H9 (cell line): ENCODE measurements at regions not wholly inside any gene's neighbourhood (a gene's known extent, or its start where the extent isn't known, plus 50 kb on each side); places are given as distances from the start of the nearest gene placed in this dataset.

Experiments used
- DNase-seq: peaks from one replicate; pipeline ENCODE4 v3.0.0-alpha.2; 2017
- H2AFZ ChIP-seq: one replicate; pipeline ENCODE4 v1.6.1; 2013; ENCODE audit warnings: mild to moderate bottlenecking, low read length, control low read depth, moderate library complexity
- H2AK5ac ChIP-seq: 2 replicates; pipeline ENCODE4 v1.6.1; 2013; ENCODE audit warnings: low read length, control low read depth, mixed read lengths; ENCODE audit not compliant: insufficient read length
- H2BK120ac ChIP-seq: one replicate; pipeline ENCODE4 v1.6.1; 2013; ENCODE audit warnings: low read depth, mild to moderate bottlenecking, low read length, control low read depth, inconsistent platforms; ENCODE audit not compliant: poor library complexity, severe bottlenecking
- H2BK12ac ChIP-seq: 2 replicates; pipeline ENCODE4 v1.6.1; 2013; ENCODE audit warnings: low read length, control low read depth, mixed read lengths, low read depth; ENCODE audit not compliant: insufficient read length
- H2BK15ac ChIP-seq: 2 replicates; pipeline ENCODE4 v1.6.1; 2013; ENCODE audit warnings: low read depth, low read length, control low read depth
- H2BK20ac ChIP-seq: one replicate; pipeline ENCODE4 v1.6.1; 2013; ENCODE audit warnings: low read depth, mild to moderate bottlenecking, low read length, control low read depth, inconsistent platforms; ENCODE audit not compliant: poor library complexity, severe bottlenecking
- H2BK5ac ChIP-seq: 2 replicates; pipeline ENCODE4 v1.6.1; 2013; ENCODE audit warnings: low read length, control low read depth, mixed read lengths; ENCODE audit not compliant: insufficient read length
- H3K14ac ChIP-seq: 2 replicates; pipeline ENCODE4 v1.6.1; 2013; ENCODE audit warnings: low read length, control low read depth; ENCODE audit not compliant: insufficient read depth
- H3K18ac ChIP-seq: 2 replicates; pipeline ENCODE4 v1.6.1; 2013; ENCODE audit warnings: low read depth, mild to moderate bottlenecking, mixed read lengths, low read length, control low read depth; ENCODE audit not compliant: insufficient read length
- H3K23ac ChIP-seq: 2 replicates; pipeline ENCODE4 v1.6.1; 2013; ENCODE audit warnings: low read length, control low read depth, mixed read lengths, low read depth; ENCODE audit not compliant: insufficient read length
- H3K23me2 ChIP-seq: 2 replicates; pipeline ENCODE4 v1.6.1; 2013; ENCODE audit warnings: low read depth, mild to moderate bottlenecking, mixed read lengths, low read length, control low read depth; ENCODE audit not compliant: insufficient read length, poor library complexity, severe bottlenecking
- H3K27ac ChIP-seq: 2 replicates; pipeline ENCODE4 v1.5.1; 2013; ENCODE audit warnings: low read length, control low read depth, mixed read lengths, low read depth; ENCODE audit not compliant: insufficient read length
- H3K27me3 ChIP-seq: 2 replicates; pipeline ENCODE4 v1.6.1; 2013; ENCODE audit warnings: low read length, control low read depth, inconsistent platforms; ENCODE audit not compliant: insufficient read depth
- H3K4ac ChIP-seq: 2 replicates; pipeline ENCODE4 v1.6.1; 2013; ENCODE audit warnings: low read depth, mild to moderate bottlenecking, control low read depth, inconsistent platforms, low read length, moderate library complexity
- H3K4me1 ChIP-seq: 2 replicates; pipeline ENCODE4 v1.6.1; 2013; ENCODE audit warnings: low read length, control low read depth, inconsistent platforms; ENCODE audit not compliant: insufficient read depth
- H3K4me2 ChIP-seq: 2 replicates; pipeline ENCODE4 v1.6.1; 2013; ENCODE audit warnings: low read length, control low read depth, mixed read lengths; ENCODE audit not compliant: insufficient read length, insufficient read depth
- H3K56ac ChIP-seq: 2 replicates; pipeline ENCODE4 v1.6.1; 2013; ENCODE audit warnings: low read depth, mild to moderate bottlenecking, mixed read lengths, low read length, control low read depth; ENCODE audit not compliant: insufficient read length
- H3K79me1 ChIP-seq: 2 replicates; pipeline ENCODE4 v1.6.1; 2013; ENCODE audit warnings: low read depth, mild to moderate bottlenecking, moderate library complexity, low read length, control low read depth, inconsistent platforms; ENCODE audit not compliant: insufficient read depth, poor library complexity, severe bottlenecking
- H3K79me2 ChIP-seq: 2 replicates; pipeline ENCODE4 v1.6.1; 2013; ENCODE audit warnings: low read length, control low read depth, inconsistent platforms; ENCODE audit not compliant: insufficient read depth
- H3K9ac ChIP-seq: 2 replicates; pipeline ENCODE4 v1.6.1; 2013; ENCODE audit warnings: low read length, control low read depth, mixed read lengths; ENCODE audit not compliant: insufficient read length; ENCODE audit errors: extremely low read depth
- H3K9me3 ChIP-seq: one replicate; pipeline ENCODE4 v1.6.1; 2013; ENCODE audit warnings: low read depth, low read length, inconsistent platforms; ENCODE audit not compliant: control insufficient read depth
- H3T11ph ChIP-seq: one replicate; pipeline ENCODE4 v1.6.1; 2013; ENCODE audit warnings: mild to moderate bottlenecking, low read length, control low read depth, inconsistent platforms
- H4K20me1 ChIP-seq: one replicate; pipeline ENCODE4 v1.6.1; 2013; ENCODE audit not compliant: control insufficient read depth, insufficient read length, insufficient read depth
- H4K5ac ChIP-seq: 2 replicates; pipeline ENCODE4 v1.6.1; 2013; ENCODE audit warnings: low read depth, mild to moderate bottlenecking, mixed read lengths, low read length, control low read depth; ENCODE audit not compliant: insufficient read length
- H4K8ac ChIP-seq: replicated peaks from 2 replicates; pipeline ENCODE4 v1.6.1; 2013; ENCODE audit warnings: low read length, control low read depth, mixed read lengths, low read depth; ENCODE audit not compliant: insufficient read length
- H4K91ac ChIP-seq: 2 replicates; pipeline ENCODE4 v1.6.1; 2013; ENCODE audit warnings: low read depth, mild to moderate bottlenecking, moderate library complexity, mixed read lengths, low read length, control low read depth; ENCODE audit not compliant: insufficient read length
- H3K27ac Mint-ChIP-seq, 3 experiments: 2 replicates in 2 of 3; 3 replicates in 1 of 3; pipeline ENCODE4 v1.8.0; 2020 to 2021; ENCODE audit warnings: mixed read lengths in 3 of 3, mild to moderate bottlenecking in 1 of 3, moderate library complexity in 1 of 3
- H3K27me3 Mint-ChIP-seq: 2 replicates; pipeline ENCODE4 v1.8.0; 2021; ENCODE audit warnings: low read depth, mild to moderate bottlenecking, moderate library complexity, mixed read lengths
- H3K36me3 Mint-ChIP-seq, 3 experiments: 2 replicates in 2 of 3; 3 replicates in 1 of 3; pipeline ENCODE4 v1.8.0; 2020 to 2021; ENCODE audit warnings: low read depth in 3 of 3, mixed read lengths in 3 of 3; ENCODE audit not compliant: insufficient read depth in 1 of 3
- H3K4me1 Mint-ChIP-seq, 2 experiments: 2 replicates each; pipeline ENCODE4 v1.8.0; 2020; ENCODE audit warnings: mixed read lengths in 2 of 2
- H3K4me3 Mint-ChIP-seq, 2 experiments: 2 replicates in 1 of 2; 3 replicates in 1 of 2; pipeline ENCODE4 v1.8.0; 2020 to 2021; ENCODE audit warnings: mild to moderate bottlenecking in 2 of 2, mixed read lengths in 2 of 2, moderate library complexity in 1 of 2
- H3K9me3 Mint-ChIP-seq, 2 experiments: 2 replicates in 1 of 2; 3 replicates in 1 of 2; pipeline ENCODE4 v1.8.0; 2020; ENCODE audit warnings: mild to moderate bottlenecking in 2 of 2, mixed read lengths in 2 of 2, moderate library complexity in 1 of 2
- WGBS: extraction: QIAGEN DNeasy Blood & Tissue Kit; methylation state at CpG from one replicate; pipeline ENCODE4 v1.1.7; 2013; ENCODE audit warnings: missing lambda C conversion rate, low lambda C conversion rate, mixed read lengths; ENCODE audit not compliant: insufficient read length; ENCODE audit errors: extremely low coverage; 5-methylcytosine and 5-hydroxymethylcytosine counted together
- TF ChIP-seq, protein P1 (sequence below): fragments of 200-600 bp; sonication (generic); conservative IDR thresholded peaks from 3 replicates; pipeline ENCODE4 v1.8.0; 2021; ENCODE audit warnings: antibody characterized with exemption, mild to moderate bottlenecking

DNA sequence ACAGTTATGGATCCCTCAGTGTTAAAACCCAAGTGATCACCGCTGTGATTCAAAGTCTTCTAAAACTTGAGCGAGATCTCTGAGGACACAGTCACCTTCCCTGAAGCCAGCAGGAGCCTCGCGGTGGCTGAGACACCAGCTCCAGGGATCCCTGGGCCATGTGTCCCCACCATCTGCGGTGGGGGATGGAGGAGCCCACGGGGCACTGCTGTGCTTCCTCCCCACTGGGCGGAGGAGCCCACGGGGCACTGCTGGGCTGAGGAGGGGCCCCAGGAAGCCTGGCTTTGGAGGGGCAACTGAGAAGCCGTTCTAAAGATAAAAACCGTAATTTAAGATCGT is 65.7 kb upstream of the METRNL start:
- Histone ChIP-seq H3K23ac (no peak overlapping the region), H3K56ac (no peak overlapping the region), H3K9ac (no peak overlapping the region), H3K18ac (peak overlapping the region; percentile 40), H2BK12ac (no peak overlapping the region), H2AK5ac (no peak overlapping the region), H3K27me3 (no peaks in the 10 kb centered on the region), H3K4me2 (no peak overlapping the region), H2BK20ac (no peak overlapping the region), H3K23me2 (no peaks in the 10 kb centered on the region), H4K8ac (no peak overlapping the region), H3K27ac (no peak overlapping the region), H2BK15ac (no peak overlapping the region), H3K14ac (no peak overlapping the region), H3T11ph (no peak overlapping the region), H3K9me3 (peaks cover 3% of the 10 kb centered on the region), H2BK120ac (no peak overlapping the region), H4K20me1 (no peaks in the 10 kb centered on the region), H2AFZ (no peak overlapping the region), H4K5ac (no peak overlapping the region), H3K4me1 (no peaks in the 10 kb centered on the region; the same call in 1 of the 2 replicates), H3K79me2 (no peaks in the 10 kb centered on the region), H3K4ac (no peak overlapping the region), H2BK5ac (no peak overlapping the region), H3K79me1 (no peaks in the 10 kb centered on the region), H4K91ac (no peak overlapping the region)
- WGBS: no CpG with 5 or more reads among the region's 11 CpGs
- no peaks in the 10 kb centered on the region for H3K27me3 Mint-ChIP-seq
- H3K27ac Mint-ChIP-seq: 0 out of 7 replicates have a peak overlapping the region, but pooled peaks of 1 of the 3 experiments have one; percentile 74
- peaks cover 2% of the 10 kb centered on the region in 3 experiments; a peak in 3 of 7 replicates for H3K36me3 Mint-ChIP-seq
- no peaks in the 10 kb centered on the region; a peak in 2 of 5 replicates for H3K9me3 Mint-ChIP-seq
- no peak overlapping the region for H3K4me3 Mint-ChIP-seq
- peaks cover 4 to 13% of the 10 kb centered on the region in 2 experiments for H3K4me1 Mint-ChIP-seq
- TF ChIP-seq, protein P1, sequence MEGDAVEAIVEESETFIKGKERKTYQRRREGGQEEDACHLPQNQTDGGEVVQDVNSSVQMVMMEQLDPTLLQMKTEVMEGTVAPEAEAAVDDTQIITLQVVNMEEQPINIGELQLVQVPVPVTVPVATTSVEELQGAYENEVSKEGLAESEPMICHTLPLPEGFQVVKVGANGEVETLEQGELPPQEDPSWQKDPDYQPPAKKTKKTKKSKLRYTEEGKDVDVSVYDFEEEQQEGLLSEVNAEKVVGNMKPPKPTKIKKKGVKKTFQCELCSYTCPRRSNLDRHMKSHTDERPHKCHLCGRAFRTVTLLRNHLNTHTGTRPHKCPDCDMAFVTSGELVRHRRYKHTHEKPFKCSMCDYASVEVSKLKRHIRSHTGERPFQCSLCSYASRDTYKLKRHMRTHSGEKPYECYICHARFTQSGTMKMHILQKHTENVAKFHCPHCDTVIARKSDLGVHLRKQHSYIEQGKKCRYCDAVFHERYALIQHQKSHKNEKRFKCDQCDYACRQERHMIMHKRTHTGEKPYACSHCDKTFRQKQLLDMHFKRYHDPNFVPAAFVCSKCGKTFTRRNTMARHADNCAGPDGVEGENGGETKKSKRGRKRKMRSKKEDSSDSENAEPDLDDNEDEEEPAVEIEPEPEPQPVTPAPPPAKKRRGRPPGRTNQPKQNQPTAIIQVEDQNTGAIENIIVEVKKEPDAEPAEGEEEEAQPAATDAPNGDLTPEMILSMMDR: no peak
- DNase-seq: no peak
